K562 (cell line): ENCODE measurements at regions not wholly inside any gene's neighbourhood (a gene's known extent, or its start where the extent isn't known, plus 50 kb on each side); places are given as distances from the start of the nearest gene placed in this dataset.

Source experiments
- ATAC-seq: fragments of 200-7000 bp; cut with Tn5 transposase; 3 replicates; pipeline ENCODE4 v1.9.1; 2020; ENCODE audit warnings: moderate library complexity
- BruUV-seq: library from RNA; stranded (reverse); fragments of 400-500 nt; replicated peaks from 2 replicates; lab custom pipeline; 2021; lab: Mats Ljungman, UMichigan
- CTCF ChIA-PET: fragments of 300-600 bp; formaldehyde crosslinking; extraction: SDS; loops from one replicate; lab custom pipeline; 2021; ENCODE audit warnings: low intra/inter-chr PET ratio; lab: Yijun Ruan, JAX
- POLR2A ChIA-PET: fragments of 300-600, 350-650 bp; sonication (Branson Sonifier 250); formaldehyde crosslinking; extraction: SDS; loops from one replicate; lab custom pipeline; 2021; ENCODE audit warnings: antibody characterized with exemption, inconsistent platforms; lab: Yijun Ruan, JAX
- DNase-seq, 4 experiments: peaks; one replicate each; pipeline versions ENCODE4 v3.0.0 to v3.0.0-alpha.2; 2011 to 2018; ENCODE audit warnings: low spot score in 3 of 4, mixed read lengths in 3 of 4; ENCODE audit errors: extremely low read depth in 1 of 4
- FAIRE-seq: peaks from 2 replicates; lab custom pipeline; 2011; peaks lifted over from hg19 to GRCh38; lab: Jason Lieb, UNC
- H2AFZ ChIP-seq: 2 replicates; pipeline ENCODE4 v1.6.0; 2011; ENCODE audit warnings: low read depth, low read length, control low read depth, inconsistent platforms
- H3K27ac ChIP-seq: fragments of 200-600 bp; 3 replicates; pipeline ENCODE4 v1.8.0; 2011; ENCODE audit warnings: low read depth, mild to moderate bottlenecking, control low read depth, inconsistent platforms, low read length, moderate library complexity, mixed read lengths; ENCODE audit errors: extremely low read depth
- H3K27me3 ChIP-seq, 2 experiments: fragments of 300-600 bp in 1 of 2; 2 replicates in 1 of 2; 3 replicates in 1 of 2; pipeline versions ENCODE4 v1.6.0 to v1.8.0; 2011; ENCODE audit warnings: inconsistent platforms in 2 of 2, low read length in 2 of 2, mild to moderate bottlenecking in 1 of 2, mixed read lengths in 1 of 2, moderate library complexity in 1 of 2; ENCODE audit not compliant: control insufficient read depth in 2 of 2, insufficient read depth in 2 of 2
- H3K36me3 ChIP-seq: fragments of 300-600 bp; 3 replicates; pipeline ENCODE4 v1.8.0; 2011; ENCODE audit warnings: mild to moderate bottlenecking, low read length, inconsistent platforms; ENCODE audit not compliant: control insufficient read depth, insufficient read depth
- H3K4me1 ChIP-seq, 2 experiments: fragments of 200-600 bp in 1 of 2; replicated peaks in 1 of 2; 2 replicates in 1 of 2; 3 replicates in 1 of 2; pipeline versions ENCODE4 v1.5.1 to v1.8.0; 2011; ENCODE audit warnings: inconsistent platforms in 2 of 2, low read length in 2 of 2, mild to moderate bottlenecking in 1 of 2, mixed read lengths in 1 of 2, moderate library complexity in 1 of 2; ENCODE audit not compliant: control insufficient read depth in 2 of 2, insufficient read depth in 2 of 2
- H3K4me2 ChIP-seq: 2 replicates; pipeline ENCODE4 v1.6.1; 2011; ENCODE audit warnings: low read length, control low read depth, inconsistent platforms, mixed read lengths; ENCODE audit not compliant: insufficient read depth
- H3K4me3 ChIP-seq: fragments of 200-600 bp; sonication (generic), shearing (Covaris generic); 2 replicates; pipeline ENCODE4 v1.5.1; 2016; ENCODE audit warnings: control low read depth, inconsistent platforms
- H3K79me2 ChIP-seq: fragments of 200-600 bp; 3 replicates; pipeline ENCODE4 v1.8.0; 2011; ENCODE audit warnings: low read length, inconsistent platforms; ENCODE audit not compliant: control insufficient read depth, insufficient read depth
- H3K9ac ChIP-seq, 2 experiments: 2 replicates each; pipeline versions ENCODE4 v1.6.0 to v1.6.1; 2011; ENCODE audit warnings: low read depth in 2 of 2, low read length in 2 of 2, control low read depth in 1 of 2, inconsistent platforms in 1 of 2, mild to moderate bottlenecking in 1 of 2, mixed read lengths in 1 of 2; ENCODE audit not compliant: insufficient read depth in 1 of 2
- H3K9me1 ChIP-seq: one replicate; pipeline ENCODE4 v1.6.0; 2011; ENCODE audit warnings: inconsistent platforms, mild to moderate bottlenecking, low read length, moderate library complexity; ENCODE audit not compliant: control insufficient read depth, insufficient read depth
- H3K9me3 ChIP-seq: replicated peaks from 2 replicates; pipeline ENCODE4 v1.5.1; 2011; ENCODE audit warnings: low read depth, low read length, inconsistent platforms; ENCODE audit not compliant: control insufficient read depth, insufficient read depth
- H4K20me1 ChIP-seq: replicated peaks from 2 replicates; pipeline ENCODE4 v1.6.1; 2011; ENCODE audit warnings: low read length, inconsistent platforms, mixed read lengths; ENCODE audit not compliant: control insufficient read depth, insufficient read depth
- GTF2E2 ChIP-seq: fragments of 200-800 bp; sonication (Bioruptor generic); IDR thresholded peaks from 2 replicates; pipeline ENCODE4 v1.6.1; 2016; ENCODE audit warnings: missing genetic modification characterization, missing compliant biosample characterization
- HDAC2 ChIP-seq: fragments of 450-650 bp; IDR thresholded peaks from 2 replicates; pipeline ENCODE4 v1.6.1; 2016; ENCODE audit warnings: mild to moderate bottlenecking
- HMGXB4 ChIP-seq: sonication (generic); formaldehyde crosslinking; IDR thresholded peaks from 2 replicates; pipeline ENCODE4 v1.8.1; 2023; ENCODE audit warnings: mild to moderate bottlenecking, missing genetic modification reagents
- PHTF2 ChIP-seq: fragments of 250-450 bp; sonication (Bioruptor Pico); IDR thresholded peaks from 2 replicates; pipeline ENCODE4 v1.5.0; 2021; ENCODE audit warnings: mild to moderate bottlenecking
- TARDBP ChIP-seq: fragments of 450-650 bp; IDR thresholded peaks from 2 replicates; pipeline ENCODE4 v1.6.1; 2016
- ZBTB17 ChIP-seq: fragments of 450-650 bp; formaldehyde crosslinking; IDR thresholded peaks from 2 replicates; pipeline ENCODE4 v1.4.0; 2020; ENCODE audit warnings: mild to moderate bottlenecking
- ZBTB2 ChIP-seq: fragments of 450-650 bp; IDR thresholded peaks from 2 replicates; pipeline ENCODE4 v1.6.1; 2016; ENCODE audit warnings: antibody characterized with exemption
- WGBS: fragments of 100-300 bp; shearing (Covaris generic); methylation state at CpG from one replicate; pipeline ENCODE4 v1.1.6; 2016; ENCODE audit warnings: low coverage, mixed read lengths; ENCODE audit not compliant: insufficient coverage; ENCODE audit errors: missing lambda C conversion rate; 5-methylcytosine and 5-hydroxymethylcytosine counted together
- in situ Hi-C: fragments of 300-500 bp; cut with MboI; formaldehyde crosslinking; loops from 4 replicates; pipeline ENCODE4 v1.15.0; 2018; ENCODE audit warnings: inconsistent platforms, mixed read lengths
- intact Hi-C: fragments of 100-400 bp; cut with micrococcal nuclease; formaldehyde crosslinking; loops from 2 replicates; pipeline ENCODE4 v1.14.2; 2022

- FAIRE-seq (no peak), ATAC-seq (no peak), DNase-seq (no peak)
- H3K4me1 ChIP-seq: peaks cover 0 to 8% of the 10 kb centered on the region in 2 experiments; a peak in 2 of 5 replicates
- H3K4me2 ChIP-seq: no peak overlapping the region
- H3K27me3 ChIP-seq: peaks cover 3 to 7% of the 10 kb centered on the region in 2 experiments; a peak in 3 of 5 replicates
- no peak overlapping the region for H2AFZ ChIP-seq
- in situ Hi-C loops (no loop called here), intact Hi-C loops (no loop called here)
- H3K9me1 ChIP-seq: no peaks in the 10 kb centered on the region
- no peak overlapping the region for H3K4me3 ChIP-seq
- H3K27ac ChIP-seq: no peak overlapping the region
- no TSS peak for BruUV-seq
- no peaks in the 10 kb centered on the region for H3K9me3 ChIP-seq
- WGBS: 0% methylated on average over 3 of the region's 3 CpGs
- CTCF ChIA-PET: no interaction called here
- H3K9ac ChIP-seq: no peak overlapping the region
- POLR2A ChIA-PET: interaction anchor here (1.2 kb wide), 1 partner anchor 8 kb away, joined by 3 read pairs; no protein-coding TSS in a partner anchor
- no peaks in the 10 kb centered on the region for H3K36me3 ChIP-seq
- H3K79me2 ChIP-seq: no peaks in the 10 kb centered on the region
- H4K20me1 ChIP-seq: no peaks in the 10 kb centered on the region
- no peak for TF ChIP-seq HDAC2
- TF ChIP-seq PHTF2 (CRISPR knock-in tag): no peak
- no peak for TF ChIP-seq TARDBP
- TF ChIP-seq ZBTB2: no peak
- TF ChIP-seq GTF2E2 (tag): no peak
- TF ChIP-seq ZBTB17 (CRISPR knock-in tag): no peak
- TF ChIP-seq HMGXB4 (CRISPR knock-in tag): no peak
Observed at GRCh38 chr1:14347776-14348175, 250.7 kb upstream of the KAZN start.
